HS-27A (cell line): ENCODE measurements at regions not wholly inside any gene's neighbourhood (a gene's known extent, or its start where the extent isn't known, plus 50 kb on each side); places are given as distances from the start of the nearest gene placed in this dataset.

Source experiments
- DNase-seq: peaks from one replicate; pipeline ENCODE4 v3.0.0-alpha.2; 2012; ENCODE audit warnings: low read depth, missing footprints

DNA sequence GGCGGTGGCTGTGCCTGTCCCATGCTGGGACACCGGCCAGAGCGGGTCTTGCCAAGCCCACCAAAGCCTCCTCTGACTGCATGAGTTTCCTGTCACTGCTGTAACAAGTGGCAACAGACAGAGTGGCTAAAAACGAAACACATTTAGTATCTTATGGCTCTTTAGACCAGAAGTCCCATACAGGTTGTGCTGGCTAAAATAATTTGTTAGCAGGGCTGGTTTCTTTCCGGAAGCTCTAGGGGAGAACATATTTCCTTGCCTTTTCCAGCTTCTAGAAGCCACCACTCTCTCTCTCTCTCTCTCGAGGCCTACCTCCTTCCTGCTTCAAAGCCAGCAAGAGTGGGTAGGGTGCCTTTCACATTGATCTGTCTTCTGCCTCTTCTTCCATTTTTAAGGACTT is 171.6 kb upstream of the PLPP4 start:
- no peak for DNase-seq

DNA sequence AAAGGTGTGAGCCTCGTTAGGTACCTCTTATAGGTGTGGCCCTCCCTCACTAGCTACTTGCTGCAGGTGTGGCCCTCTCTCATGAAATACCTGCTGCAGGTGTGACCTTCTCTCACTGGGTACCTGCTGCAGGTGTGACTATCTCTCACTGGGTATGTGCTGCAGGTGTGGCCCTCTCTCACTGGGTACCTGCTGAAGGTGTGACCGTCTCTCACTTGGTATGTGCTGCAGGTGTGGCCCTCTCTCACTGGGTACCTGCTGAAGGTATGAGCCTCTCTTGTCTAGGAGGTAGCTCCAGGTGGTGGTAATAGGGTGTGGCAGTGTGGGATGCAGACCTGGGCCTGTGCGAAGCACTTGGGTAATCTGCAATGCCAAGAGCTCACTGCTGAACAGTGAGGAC is 170.7 kb upstream of the PLPP4 start:
- DNase-seq = no peak

DNA sequence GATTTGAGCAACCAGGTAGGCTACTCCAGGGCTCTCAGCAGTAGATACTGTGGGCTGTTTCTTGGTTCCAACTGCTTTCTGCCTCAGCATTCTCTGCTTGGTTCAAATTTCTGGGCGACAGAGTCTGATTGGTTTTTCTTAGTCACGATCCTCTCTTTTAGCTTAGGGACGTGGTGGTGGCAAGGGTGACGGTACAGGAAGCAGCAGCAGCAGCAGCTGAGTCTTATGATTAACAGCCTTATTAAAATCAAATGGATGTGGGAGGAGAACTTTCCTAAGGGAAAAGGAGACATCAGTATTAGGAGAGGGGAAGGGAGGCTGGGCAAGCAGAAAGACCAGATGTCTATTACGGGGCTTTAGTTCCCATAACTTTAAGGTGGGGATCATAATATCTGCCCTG is 156.5 kb upstream of the PLPP4 start:
- DNase-seq = no peak

DNA sequence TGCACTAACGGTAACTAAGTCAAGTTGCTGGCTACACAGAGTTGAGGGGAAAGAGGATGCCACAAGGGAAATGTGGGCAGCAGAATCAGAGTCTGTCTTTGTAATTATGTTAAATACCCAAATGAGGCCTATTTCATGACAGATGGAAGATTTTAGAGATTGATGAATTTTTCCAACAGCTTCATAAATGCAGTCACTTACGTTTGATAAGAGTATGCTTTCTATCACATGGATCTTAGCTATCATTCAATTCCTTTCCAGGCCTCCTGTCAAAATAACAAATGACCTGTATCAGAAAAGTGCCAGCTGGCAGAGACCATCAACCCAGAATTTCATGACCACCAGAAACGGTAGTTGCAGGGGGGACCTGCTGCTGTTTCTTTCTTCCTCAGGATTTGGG is 148.4 kb upstream of the PLPP4 start:
- no peak for DNase-seq

DNA sequence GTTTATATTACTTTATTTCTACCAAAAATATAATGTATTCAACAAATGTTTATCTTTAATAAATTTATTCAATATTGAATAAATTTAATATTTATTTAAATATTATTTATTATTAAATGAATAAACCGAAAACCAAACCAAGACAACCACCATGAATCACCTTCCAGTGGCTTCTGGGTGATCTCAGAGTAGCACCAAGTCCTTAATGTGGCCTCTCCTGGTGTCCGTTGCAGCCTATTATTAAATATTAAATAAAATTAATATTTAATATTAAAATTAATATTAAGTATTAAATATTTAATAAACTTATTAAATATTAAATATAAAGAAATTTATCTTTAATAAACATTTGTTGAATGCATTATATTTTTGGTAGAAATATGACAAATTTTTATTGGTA is 143.3 kb upstream of the PLPP4 start:
- no peak for DNase-seq

DNA sequence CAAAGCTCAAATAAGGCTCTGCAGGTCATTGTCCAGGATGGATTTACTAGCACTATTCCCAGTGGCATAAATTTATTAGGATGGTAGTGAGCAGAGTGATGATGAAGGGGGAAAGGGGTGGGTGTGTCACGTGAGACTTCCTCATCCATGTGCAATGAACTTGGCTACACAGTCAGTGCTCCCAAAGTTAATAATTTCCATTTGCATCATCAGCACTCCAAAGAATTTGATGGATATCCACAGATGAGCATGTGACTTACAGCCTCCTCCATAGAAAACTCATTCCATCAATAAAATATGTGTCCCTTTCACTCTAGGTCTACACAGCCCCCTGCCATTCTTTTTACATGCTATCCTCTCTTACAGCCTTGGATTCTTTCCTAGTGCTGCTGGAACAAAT is 142.6 kb upstream of the PLPP4 start:
- no peak for DNase-seq

DNA sequence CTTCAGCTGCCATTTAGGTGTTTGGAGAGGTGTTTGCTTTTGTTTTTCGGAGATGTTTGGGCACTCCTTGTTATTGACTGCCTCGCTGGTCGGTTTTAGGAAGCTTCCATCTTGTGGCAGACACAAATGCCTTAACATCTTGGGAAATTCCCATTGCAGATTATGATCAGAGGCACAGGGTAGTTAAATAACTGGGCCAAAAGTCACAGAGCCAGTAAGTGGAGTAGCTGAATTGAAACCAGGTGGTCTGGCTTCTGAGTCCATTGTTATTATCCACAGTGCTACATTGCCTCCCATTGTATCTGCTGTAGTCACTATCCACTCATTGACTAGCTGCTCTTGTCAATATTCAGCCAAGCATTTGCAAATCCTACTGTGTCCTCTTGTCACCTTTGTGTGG is 138.2 kb upstream of the PLPP4 start:
- DNase-seq = no peak

DNA sequence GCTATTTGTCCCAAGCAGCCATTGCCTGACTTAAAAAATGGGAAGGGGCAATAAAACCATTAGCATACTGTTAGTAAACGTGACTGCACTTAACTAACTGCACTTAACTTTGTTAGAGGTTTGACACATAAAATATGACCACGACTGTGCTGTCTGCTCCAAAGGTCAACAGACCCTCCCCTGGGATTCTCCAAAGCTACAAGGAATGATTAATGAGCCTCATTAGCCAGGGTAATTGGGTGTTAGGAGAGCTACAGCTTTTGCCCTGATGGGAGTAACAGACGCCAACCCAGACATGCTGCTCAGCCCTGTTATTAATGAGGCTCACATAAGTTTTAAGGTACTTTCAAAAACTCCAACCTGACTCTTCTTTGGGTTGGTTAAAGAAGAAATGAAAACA is 129.4 kb upstream of the PLPP4 start:
- no peak for DNase-seq

DNA sequence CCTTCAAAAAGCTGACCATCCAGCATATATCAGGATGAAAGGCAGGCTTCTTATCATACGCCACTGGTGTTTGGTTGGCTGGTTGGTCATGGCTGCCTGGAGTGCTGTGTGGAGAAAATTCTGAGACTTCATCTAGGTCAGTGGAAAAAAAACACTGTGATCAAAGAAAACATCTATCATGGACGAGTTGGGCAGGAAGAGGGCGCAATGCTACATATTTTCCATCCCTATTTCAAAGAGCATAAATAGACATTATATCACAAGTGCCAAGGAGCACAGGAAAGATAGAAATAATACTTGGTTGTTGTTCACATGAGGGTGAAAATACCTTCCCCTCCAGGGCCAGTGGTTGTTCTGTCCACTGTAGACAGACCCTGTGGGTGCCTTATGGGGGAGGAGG is 128.4 kb upstream of the PLPP4 start:
- no peak for DNase-seq

DNA sequence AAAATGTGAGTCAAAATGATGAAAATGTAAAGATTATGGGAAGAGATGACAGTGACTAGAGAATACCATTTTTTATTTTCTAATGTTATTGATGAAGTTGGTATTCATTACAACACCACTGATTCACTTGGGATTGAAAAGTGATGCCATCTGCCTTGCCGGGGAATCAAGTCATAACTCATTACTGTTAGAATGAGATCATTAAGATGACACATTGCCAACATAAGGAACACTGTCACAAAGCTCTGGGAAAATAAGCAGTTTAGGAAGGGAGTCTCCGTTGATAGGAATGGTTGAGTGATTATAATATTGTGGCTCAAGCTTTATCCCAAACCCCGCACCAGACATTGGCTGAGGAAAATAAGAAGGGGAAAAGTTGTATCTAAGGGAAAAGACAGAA is 121.5 kb upstream of the PLPP4 start:
- DNase-seq = no peak

DNA sequence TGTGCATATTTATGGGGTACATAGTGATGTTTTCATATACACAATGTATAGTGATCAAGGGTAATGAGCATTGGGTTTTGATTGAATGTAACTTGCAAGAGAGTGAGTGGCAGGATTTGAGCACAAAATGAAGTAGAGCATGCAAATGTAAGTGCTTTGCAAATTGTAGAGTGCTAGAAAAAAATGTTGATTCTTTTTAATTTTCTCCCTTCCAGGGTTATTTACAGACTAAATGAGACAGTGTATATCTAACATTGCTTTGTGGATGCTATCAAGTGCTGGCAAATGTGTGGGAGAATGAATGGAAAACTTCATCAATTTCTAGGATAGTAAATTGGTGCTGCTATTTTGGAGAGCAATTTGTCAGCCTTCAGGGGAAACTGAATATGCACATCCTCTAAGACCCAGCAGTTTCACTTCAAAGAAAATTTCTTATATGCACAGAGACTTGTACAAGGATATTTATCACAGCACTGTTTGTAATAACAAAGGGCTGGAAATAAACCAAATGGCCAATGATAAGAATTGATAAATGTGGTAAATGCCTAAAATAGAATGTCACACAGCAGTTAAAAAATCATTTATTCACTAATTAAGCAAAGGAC is 120.6 kb upstream of the PLPP4 start:
- DNase-seq = no peak

DNA sequence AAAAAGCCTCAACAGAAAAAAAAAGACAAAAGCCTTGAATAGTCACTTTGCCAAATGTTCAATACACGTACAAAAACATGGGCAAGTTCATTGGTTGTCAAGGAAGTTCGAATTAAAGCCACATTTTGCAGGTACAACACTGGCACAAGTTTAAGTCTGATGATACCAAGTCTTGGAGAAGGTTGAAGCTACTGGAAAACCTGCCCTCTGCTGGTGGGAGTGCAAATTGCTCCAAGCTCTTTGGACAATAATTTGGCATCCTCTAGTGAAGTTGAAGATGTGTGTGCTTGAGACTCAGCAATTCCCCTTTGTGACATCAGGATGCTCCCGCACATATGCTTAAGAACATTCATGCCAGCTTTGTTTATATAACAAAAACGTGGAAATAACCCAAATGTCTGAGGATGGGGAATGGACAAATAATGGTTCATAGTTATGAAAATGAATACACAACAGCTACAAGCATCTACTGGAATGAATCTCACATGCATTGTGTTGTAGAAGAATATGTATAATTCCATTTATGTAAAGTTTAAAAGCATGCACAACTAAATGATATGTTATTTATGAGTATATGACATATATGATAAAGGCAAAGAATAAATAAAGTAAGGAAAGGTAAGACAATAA is 120.0 kb upstream of the PLPP4 start:
- DNase-seq = no peak

DNA sequence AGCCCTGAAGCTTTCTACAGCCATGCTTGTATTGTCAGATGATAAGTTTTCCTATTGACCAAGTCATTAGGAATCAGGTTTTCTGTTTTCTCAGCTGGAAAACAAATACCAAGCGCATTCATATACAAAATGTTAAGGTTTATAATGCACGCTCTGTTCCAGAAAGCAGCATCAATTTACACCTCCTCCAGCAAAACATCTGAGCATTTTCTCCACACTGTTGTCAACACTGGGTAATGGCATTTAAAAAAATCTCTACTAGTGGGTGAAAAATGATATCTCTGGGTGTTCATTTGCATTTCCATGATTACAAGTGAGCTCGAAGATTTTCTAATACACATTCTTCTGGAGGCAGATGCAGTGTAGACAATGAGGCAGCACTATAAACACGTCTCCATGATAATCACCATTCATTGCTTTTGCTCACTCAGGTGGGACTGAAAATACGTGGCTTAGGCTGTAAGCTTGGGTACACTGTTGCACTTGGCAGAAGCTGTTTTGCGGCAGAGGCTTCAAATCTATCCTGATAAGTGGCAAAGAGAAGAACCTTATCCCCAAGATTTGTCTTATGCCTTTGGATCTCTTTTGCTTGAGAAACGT is 114.8 kb upstream of the PLPP4 start:
- no peak for DNase-seq

DNA sequence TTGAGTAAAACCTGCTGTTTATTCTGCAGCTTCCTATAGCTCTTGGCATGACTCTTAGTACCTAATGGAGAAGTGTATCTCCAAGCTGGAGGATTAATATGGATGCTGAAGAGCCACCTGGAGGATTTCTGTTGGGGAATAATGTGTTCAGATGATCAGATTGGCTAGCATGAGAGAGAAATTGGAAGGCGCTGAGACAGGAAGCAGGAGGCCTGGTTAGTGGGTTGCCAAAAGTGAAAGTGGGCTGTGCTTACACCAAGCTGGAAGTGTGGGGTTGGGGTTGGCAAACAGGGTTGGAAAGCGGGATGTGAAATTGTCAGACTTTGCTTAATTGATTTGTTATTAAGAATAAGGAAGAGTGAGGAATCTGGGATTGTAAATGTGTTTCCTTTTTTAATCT is 111.8 kb upstream of the PLPP4 start:
- DNase-seq = no peak

DNA sequence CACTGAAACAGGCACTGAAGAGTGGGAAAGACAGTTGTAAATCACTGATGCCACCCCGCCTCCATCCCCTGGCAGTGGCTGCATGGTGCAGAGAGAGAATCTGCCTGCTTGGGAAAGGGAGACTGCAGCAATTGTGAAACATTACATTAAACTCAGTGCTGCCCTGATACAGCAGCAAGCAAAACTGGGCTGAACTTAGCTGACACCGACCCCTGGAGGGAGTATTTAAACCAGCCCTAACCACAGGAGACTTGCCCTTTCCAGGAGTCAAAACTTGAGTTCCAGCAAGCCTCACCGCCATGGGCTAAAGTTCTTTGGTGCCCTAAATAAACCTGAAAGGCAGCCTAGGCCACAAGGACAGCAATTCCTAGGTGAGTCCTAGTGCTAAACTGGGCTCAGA is 109.4 kb upstream of the PLPP4 start:
- no peak for DNase-seq

DNA sequence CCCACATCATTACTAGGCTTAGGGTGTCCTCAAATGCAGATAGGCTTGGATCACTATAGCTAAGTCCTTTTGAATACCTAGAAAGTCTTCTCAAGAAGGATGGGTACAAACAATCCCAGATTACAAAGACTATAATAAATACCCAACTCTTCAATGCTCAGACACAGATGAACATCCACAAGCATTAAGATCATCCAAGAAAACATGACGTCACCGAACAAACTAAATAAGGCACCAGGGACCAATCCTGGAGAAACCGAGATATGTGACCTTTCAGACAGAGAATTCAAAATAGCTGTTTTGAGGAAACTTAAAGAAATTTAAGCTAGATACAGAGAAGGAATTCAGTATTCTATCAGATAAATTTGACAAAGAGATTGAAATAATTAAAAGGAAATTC is 108.0 kb upstream of the PLPP4 start:
- no peak for DNase-seq

DNA sequence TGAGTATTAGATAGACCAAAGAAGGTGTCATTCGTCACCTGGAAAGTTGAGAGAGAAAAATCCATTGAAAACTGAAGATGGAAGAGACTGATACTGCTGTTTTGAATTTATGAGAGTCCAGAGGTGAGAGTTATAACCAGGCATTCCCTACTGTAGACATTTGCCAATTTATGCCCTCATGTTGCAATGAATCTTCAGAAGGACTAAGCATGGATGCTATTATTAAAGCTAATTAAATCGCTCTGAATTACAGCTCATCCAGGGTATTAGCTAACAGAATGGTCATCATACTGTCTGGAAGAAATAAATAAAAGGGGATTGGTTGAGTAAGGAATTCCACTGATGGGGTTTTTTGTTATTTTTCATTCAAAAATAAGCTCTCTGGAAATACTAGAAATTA is 101.6 kb upstream of the PLPP4 start:
- no peak for DNase-seq

DNA sequence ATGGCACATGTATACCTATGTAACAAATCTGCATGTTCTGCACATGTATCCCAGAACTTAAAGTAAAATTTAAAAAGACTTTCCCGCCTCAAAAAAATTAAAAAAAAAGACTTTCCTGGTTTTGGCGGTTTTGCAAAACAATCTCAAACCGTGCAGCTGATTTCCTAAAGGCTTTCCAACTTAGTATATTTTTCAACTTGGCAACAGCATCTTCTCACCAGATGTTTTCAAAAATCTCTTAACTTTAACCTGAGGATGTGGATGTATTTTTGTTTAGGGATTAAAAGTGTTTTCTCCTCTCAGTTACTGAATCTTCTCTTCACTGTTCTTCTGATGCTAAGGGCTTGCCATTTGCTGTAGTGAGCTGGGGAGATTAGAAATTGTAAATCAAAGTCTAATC is 96.5 kb upstream of the PLPP4 start:
- no peak for DNase-seq

DNA sequence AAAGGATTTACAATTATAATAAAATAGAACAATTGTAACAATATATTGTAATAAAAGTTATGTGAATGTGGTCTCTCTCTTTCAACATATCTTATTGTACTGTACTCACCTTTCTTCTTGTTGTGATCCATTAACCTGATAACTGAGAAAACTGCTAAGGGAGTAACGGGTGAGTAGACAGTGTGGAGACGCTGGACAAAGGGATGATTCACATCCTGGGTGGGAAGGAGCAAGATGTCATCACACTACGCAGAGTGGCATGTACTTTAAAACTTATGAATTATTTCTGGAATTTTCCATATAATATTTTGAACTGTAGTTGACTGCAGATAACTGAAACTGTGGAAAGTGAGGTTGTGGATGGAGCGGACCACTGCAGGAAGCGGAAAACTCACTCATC is 91.2 kb upstream of the PLPP4 start:
- DNase-seq = no peak

DNA sequence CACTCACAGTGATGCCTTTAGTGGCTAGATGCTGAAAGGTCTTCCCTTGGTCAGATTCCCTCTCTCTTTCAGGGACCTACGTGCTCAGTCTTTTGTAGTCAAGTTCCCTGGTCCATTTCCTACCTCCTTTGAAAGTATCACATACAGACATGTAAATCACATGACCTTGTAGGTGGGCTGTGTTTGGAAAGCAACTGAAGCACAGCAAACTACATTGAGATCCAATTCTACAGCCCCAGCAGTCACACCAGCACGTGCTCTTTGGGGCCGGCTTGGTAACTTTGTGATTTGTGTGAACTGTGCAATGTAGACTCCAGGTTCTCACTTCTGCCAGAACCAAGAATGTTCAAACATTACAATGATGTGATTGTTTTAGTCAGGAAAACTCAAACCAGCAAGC is 89.7 kb upstream of the PLPP4 start:
- no peak for DNase-seq

DNA sequence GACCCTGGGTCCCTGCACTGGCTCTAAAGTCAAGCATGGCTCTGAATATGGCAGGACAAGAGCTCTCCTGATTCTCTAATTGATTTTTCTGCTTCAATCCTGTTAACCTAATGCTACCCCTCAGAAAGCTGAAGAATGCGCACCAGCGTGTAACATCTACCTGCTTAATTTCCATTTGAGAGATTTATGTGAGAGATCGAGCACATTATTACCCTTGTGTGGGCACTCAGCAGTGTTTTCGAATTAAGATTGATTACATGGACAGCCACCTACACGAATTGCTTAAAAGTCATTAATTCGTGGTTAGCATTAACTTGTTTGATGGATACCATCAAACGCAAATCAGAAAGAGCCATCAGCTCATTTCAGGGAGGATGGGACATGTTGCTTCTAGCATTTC is 88.7 kb upstream of the PLPP4 start:
- no peak for DNase-seq

DNA sequence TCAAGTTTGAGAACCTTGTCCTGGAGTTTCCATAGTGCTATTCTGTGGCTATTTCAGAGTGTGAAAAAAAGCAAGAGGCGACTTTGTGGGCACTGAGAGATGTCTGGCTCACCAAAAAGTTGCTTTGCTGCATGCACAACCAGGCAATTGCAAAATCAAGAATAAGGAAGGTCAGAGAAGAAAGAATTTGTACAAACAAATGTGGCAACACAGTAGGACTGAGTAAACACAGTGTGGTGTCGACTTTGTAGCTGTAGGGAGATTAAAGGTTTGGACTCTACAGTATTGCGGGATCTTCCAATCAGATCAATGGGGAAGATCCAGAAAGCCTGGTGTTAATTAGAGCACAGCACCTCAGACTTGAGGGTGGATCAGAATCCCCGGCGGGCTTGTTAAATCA is 88.1 kb upstream of the PLPP4 start:
- DNase-seq = no peak

DNA sequence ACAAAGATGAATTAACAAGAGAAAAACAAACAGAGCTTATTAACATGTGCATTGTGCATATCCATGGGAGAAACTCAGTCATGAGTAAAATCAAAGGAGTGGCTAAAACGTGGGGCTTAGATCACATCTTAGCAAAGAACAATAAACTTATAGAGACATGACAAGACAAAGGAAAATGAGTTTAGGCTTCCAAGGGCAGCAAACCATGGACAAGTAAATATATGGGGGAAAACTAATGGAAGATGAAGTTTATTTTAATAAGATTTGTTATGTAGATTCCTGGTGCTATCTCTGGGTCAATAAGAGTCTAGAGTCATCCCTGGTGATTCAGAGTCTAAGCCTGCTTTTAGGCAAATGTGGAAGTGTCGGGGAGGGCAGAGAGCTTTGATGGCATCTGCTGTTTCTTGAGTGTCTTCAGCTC is 87.2 kb upstream of the PLPP4 start:
- DNase-seq = no peak

DNA sequence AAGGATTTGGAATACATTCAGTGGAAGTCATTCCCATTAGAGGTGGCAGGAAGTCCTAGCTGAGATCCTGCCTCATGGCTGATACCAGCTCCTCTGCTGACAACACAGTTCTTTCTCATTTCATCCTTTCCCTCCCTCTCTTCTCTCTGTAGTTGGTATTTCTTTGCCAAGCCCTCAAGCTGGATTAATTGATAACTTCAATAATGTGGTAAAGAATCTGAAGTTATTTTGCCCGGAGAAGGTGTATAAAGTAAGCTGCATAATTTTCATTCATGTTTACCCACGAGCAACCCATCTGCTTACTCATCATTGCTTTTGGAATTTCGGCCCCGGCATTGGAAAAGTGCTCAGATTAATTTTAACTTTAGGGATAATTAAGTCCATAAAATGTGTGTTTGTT is 85.2 kb upstream of the PLPP4 start:
- DNase-seq = no peak
